SK-N-MC (cell line): ENCODE measurements at regions not wholly inside any gene's neighbourhood (a gene's known extent, or its start where the extent isn't known, plus 50 kb on each side); places are given as distances from the start of the nearest gene placed in this dataset.

Experiments
- DNase-seq: peaks from one replicate; pipeline ENCODE4 v3.0.0-alpha.2; 2011; ENCODE audit warnings: low read depth, low spot score
- H3K27ac ChIP-seq: fragments of 200-600 bp; sonication (generic); 2 replicates; pipeline ENCODE4 v1.5.1; 2016; ENCODE audit warnings: mixed run types
- H3K36me3 ChIP-seq: fragments of 200-600 bp; sonication (generic); 2 replicates; pipeline ENCODE4 v1.6.1; 2017; ENCODE audit warnings: antibody characterized with exemption, low read length, mixed read lengths; ENCODE audit not compliant: insufficient read depth
- H3K4me3 ChIP-seq: fragments of 200-600 bp; sonication (generic); 2 replicates; pipeline ENCODE4 v1.5.1; 2016
- H3K9ac ChIP-seq: fragments of 200-600 bp; sonication (generic); 2 replicates; pipeline ENCODE4 v1.8.0; 2017; ENCODE audit warnings: mixed run types, mixed read lengths; ENCODE audit not compliant: insufficient read length
- H3K9me3 ChIP-seq: fragments of 200-600 bp; sonication (generic); 2 replicates; pipeline ENCODE4 v1.6.1; 2017; ENCODE audit warnings: low read depth, mild to moderate bottlenecking, antibody characterized with exemption, low read length, moderate library complexity, mixed read lengths
- EZH2 ChIP-seq: fragments of 200-600 bp; sonication (generic); IDR thresholded peaks from one replicate; pipeline ENCODE4 v1.6.1; 2017; ENCODE audit warnings: antibody characterized with exemption
- FOXP2 ChIP-seq: optimal IDR thresholded peaks from 2 replicates; pipeline ENCODE3; 2011; ENCODE audit warnings: mild to moderate bottlenecking, moderate library complexity; ENCODE audit not compliant: insufficient read depth; ENCODE audit errors: extremely low read length, control extremely low read depth
- POLR2AphosphoS5 ChIP-seq: IDR thresholded peaks from 2 replicates; pipeline ENCODE4 v1.6.1; 2012; ENCODE audit warnings: mild to moderate bottlenecking, low read depth, low read length, borderline replicate concordance

DNA sequence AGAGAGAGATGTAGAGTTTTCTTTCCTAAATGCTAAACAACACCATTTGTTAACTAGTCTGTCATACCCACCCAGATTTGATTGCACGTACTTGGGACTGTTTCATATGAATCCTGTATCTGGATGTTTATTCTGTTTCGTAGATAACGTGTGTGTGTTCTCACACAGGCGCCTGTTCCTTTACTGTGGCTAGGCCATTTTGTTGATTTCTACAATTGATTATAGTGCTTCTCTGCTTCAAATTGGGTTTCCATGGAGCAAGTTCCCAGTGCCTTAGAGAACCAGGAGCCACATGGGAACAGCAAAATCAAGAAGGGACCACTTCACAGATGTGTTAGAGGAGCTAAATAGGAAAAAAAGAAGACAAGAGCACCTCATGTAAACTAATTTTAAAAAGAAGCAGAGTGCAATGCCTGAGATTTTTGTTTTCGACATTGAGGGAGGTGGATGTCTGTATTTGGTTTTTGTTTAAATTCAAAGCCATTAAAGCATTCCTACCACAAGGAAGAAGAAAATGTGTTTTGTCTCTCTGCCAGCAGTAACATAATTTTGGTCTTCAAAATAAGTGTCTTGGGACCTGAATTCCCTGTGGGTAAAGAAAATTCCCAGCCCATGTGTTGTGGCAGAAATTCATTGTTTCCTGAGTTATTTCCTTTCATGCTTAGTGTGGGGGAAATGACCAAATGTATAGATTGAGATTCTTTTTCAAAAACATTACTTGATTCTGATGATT, 424.0 kb upstream of the C2CD4B start:
- peak overlapping the region; percentile 22; the same call in 1 of the 2 replicates for H3K4me3 ChIP-seq
- H3K9me3 ChIP-seq, result no peaks in the 10 kb centered on the region
- TF ChIP-seq FOXP2 (no peak), EZH2 (no peak), POLR2AphosphoS5 (no peak)
- H3K36me3 ChIP-seq, result no peaks in the 10 kb centered on the region
- DNase-seq, result peak; percentile 34
- no peak overlapping the region; the same call in 1 of the 2 replicates for H3K27ac ChIP-seq
- peak overlapping the region; percentile 14 for H3K9ac ChIP-seq

DNA sequence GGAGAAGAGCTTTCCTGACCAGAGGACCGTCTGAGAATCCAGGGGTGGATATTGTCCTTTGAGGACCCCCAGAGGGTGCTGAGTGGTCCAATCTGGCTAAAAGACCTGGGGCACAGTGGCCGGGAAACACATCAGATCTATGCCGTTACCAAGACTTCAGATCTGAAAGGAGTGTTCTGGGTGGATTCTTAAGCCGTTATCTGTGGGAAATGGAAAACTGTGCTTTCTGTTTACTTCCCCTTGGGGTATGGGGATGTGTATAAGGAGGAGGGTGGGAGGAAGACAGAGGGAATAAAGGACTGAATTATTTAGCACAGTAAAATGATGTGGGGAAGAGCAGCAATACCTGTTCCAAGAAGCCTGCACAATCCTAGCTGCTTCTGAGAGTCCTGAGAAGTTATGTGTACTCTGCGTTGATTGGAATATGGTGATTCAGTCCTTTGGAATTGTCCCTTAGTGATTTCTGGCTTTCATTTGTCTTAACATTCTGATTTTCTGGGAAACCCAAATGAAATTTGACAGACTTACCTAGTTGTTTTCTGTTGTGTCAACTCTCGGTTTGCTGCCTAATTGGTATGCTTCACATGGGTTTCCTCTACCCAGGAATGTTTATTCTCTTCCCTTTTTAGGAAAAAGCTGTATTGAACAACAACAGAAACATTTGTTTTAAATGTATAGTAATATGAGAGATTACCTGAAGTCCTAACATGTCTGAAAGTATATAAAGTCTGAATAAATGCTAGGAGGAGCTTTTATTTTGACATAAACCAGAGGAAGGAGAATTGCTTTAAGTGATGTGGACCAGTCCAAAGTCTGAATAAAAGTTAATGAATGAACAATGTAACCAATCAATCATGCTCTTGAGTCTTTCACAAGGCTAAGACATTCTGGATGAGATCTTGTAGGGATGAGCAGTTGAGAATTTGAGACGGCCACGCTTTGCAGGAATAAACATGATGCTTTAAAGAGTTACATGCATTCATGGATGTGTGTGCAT, 427.1 kb upstream of the C2CD4B start:
- H3K9me3 ChIP-seq, result no peaks in the 10 kb centered on the region
- no peak for TF ChIP-seq EZH2
- TF ChIP-seq FOXP2, result no peak
- no peak for TF ChIP-seq POLR2AphosphoS5
- H3K27ac ChIP-seq, result no peak overlapping the region
- DNase-seq, result no peak
- no peaks in the 10 kb centered on the region for H3K36me3 ChIP-seq
- no peak overlapping the region for H3K4me3 ChIP-seq
- H3K9ac ChIP-seq, result no peak overlapping the region

GRCh38 chr15:62592920-62593319, 427.8 kb upstream of the C2CD4B start:
- H3K4me3 ChIP-seq, result no peak overlapping the region
- TF ChIP-seq FOXP2 (no peak), EZH2 (no peak)
- DNase-seq, result no peak
- no peaks in the 10 kb centered on the region for H3K9me3 ChIP-seq
- H3K36me3 ChIP-seq, result no peaks in the 10 kb centered on the region
- H3K27ac ChIP-seq, result no peak overlapping the region
- no peak overlapping the region for H3K9ac ChIP-seq

GRCh38 chr15:62593681-62594399, 428.8 kb upstream of the C2CD4B start:
- H3K9ac ChIP-seq, result no peak overlapping the region
- no peak overlapping the region for H3K27ac ChIP-seq
- H3K4me3 ChIP-seq, result no peak overlapping the region
- H3K36me3 ChIP-seq, result no peaks in the 10 kb centered on the region
- no peaks in the 10 kb centered on the region for H3K9me3 ChIP-seq
- no peak for TF ChIP-seq FOXP2
- no peak for TF ChIP-seq EZH2
- no peak for TF ChIP-seq POLR2AphosphoS5
- DNase-seq, result no peak

GRCh38 chr15:62598217-62598616, 433.1 kb upstream of the C2CD4B start:
- Histone ChIP-seq H3K9me3 (no peaks in the 10 kb centered on the region), H3K4me3 (no peak overlapping the region), H3K36me3 (no peaks in the 10 kb centered on the region), H3K27ac (no peak overlapping the region), H3K9ac (no peak overlapping the region)
- TF ChIP-seq EZH2, result no peak
- TF ChIP-seq POLR2AphosphoS5, result no peak
- TF ChIP-seq FOXP2, result no peak
- DNase-seq, result no peak

DNA sequence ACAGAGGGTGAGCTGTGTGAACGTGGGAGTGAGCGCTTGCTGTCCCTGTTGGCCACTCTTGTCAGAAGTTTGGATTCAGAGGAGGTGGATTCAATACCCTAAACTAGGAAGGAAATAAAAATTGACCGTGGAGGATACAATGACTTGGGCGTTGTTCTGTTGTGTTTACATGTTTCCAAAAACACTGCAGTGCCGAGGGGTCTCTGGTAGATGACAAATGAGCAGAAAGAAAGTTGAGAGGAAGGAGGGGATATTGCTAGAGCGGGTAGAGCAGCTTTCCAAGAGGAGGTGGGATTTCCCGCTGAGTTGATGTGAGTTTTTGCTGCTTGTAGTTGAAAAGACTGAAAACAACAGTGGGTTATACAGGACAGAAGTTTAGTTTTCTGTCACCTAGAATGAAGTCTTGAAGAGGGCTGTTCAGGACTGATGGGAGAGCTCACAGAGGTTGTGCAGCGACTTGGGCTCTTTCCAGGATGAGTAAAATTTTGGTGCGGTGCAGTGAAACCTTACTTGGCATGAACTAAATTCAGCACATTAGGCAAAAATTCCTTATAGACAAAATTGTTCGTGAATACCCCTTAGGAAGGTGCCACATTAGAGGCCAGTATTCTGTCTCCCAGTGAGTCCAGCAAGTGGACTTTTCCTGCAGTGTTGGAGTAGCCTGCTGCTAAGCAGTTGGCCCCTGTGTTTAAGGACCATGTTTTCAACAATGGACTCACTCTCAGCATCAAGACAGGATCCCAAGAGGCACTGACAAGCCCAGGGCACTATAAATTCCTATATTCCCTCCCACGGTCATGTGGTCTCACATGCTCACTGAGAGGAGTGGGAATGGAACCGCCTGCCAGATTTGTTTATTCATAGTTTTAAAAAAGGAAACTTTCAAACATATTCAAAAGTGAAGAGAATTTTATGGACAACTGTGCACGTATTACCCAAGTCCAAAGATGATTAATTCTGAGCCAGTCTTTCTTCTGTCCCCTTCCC, 435.0 kb upstream of the C2CD4B start:
- no peak overlapping the region for H3K9ac ChIP-seq
- no peaks in the 10 kb centered on the region for H3K36me3 ChIP-seq
- H3K9me3 ChIP-seq, result no peaks in the 10 kb centered on the region
- TF ChIP-seq POLR2AphosphoS5 (no peak), FOXP2 (no peak), EZH2 (no peak)
- H3K27ac ChIP-seq, result no peak overlapping the region
- no peak for DNase-seq
- H3K4me3 ChIP-seq, result no peak overlapping the region

DNA sequence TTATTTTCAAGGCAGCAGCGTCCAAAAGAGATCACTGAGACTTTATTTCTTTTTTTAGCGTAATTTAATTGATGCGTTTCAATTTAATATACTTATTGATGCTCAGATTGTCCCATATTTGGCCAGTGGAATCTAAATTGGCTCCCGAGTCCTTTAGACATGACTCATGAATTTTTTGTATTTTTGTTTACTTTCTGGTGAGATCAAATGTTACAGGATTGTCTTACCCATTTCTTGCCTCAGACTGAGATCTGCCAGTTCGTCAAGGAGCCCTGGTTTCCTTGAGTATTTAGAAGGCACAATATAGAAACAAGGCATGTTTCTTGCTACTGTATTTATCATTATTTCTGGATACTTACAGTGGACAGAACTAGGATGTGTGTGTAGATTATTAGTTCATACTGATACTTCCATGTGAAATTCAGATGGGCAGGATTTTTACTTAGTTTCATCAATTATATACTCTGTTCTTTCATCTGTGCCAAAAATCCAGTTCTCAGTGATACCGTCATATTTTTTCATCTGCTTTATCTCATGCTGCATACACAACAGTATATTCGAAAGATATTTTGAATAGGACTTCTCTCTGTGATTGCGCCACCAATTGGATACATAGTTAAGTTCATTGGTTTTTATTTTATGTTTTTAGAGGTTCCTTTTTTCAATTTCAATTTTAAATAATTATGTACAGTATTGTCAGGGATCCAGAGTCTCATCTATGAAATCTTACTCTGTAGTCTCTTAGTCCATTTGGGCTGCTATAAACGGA, 436.9 kb upstream of the C2CD4B start:
- no peaks in the 10 kb centered on the region for H3K9me3 ChIP-seq
- no peak overlapping the region for H3K9ac ChIP-seq
- H3K27ac ChIP-seq, result no peak overlapping the region
- DNase-seq, result no peak
- no peaks in the 10 kb centered on the region for H3K36me3 ChIP-seq
- TF ChIP-seq POLR2AphosphoS5, result no peak
- TF ChIP-seq FOXP2, result no peak
- no peak for TF ChIP-seq EZH2
- H3K4me3 ChIP-seq, result no peak overlapping the region
